ENCODE measurements at regions not wholly inside any gene's neighbourhood (a gene's known extent, or its start where the extent isn't known, plus 50 kb on each side); places are given as distances from the start of the nearest gene placed in this dataset.
A peak's percentile ranks its signal among the peaks of the same experiment; 100 is the strongest.

DNA sequence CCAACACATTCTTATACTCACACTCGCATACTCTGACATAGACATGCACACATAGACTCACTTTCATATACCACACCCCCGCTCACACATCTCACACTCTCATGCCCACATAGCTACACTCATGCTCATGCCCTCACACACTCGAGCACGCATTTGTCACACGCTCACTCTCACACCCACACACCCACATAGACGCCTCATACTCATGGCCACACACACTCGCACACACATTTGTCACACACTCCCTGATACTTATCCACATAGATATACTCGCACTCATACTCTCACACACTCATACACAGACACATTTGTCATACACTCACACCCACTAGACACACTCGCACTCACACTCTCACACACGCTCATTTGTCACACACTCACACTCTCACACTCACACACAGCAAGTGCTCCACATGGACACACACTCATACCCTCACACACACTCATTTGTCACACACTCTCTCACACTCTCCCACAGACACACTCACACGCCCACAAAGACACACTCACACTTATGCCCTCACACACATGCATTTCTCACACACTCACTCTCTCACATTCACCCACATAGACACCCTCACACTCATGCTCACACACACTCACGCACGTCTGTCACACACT lies 50.9 kb downstream of the TNP1 start:
- TF ChIP-seq POU2F2 (IDR thresholded peaks at IDR 0.05; ENCODE audit: low read depth, low read length), result no peak
- no peak for TF ChIP-seq POLR2AphosphoS5 (IDR thresholded peaks at IDR 0.05; ENCODE audit: low read depth, low read length)
- no peak for TF ChIP-seq SPI1 (IDR thresholded peaks at IDR 0.05; ENCODE audit: low read depth, low read length)
- TF ChIP-seq PAX5 (IDR thresholded peaks at IDR 0.05; ENCODE audit: insufficient read depth, low read length, severe bottlenecking), result no peak
- TF ChIP-seq TAF1 (IDR thresholded peaks at IDR 0.05; ENCODE audit: low read depth, low read length), result no peak
- TF ChIP-seq POLR2A (IDR thresholded peaks at IDR 0.05; ENCODE audit: low read depth, low read length), result no peak
- FAIRE-seq (peak; percentile 51), DNase-seq (ENCODE audit: insufficient read length, low spot score) (no peak)

GRCh38 chr2:216807857-216808272 lies 52.0 kb downstream of the TNP1 start:
- FAIRE-seq (no peak), DNase-seq (ENCODE audit: insufficient read length, low spot score) (no peak)
- no peak for TF ChIP-seq TAF1 (IDR thresholded peaks at IDR 0.05; ENCODE audit: low read depth, low read length)
- no peak for TF ChIP-seq POLR2AphosphoS5 (IDR thresholded peaks at IDR 0.05; ENCODE audit: low read depth, low read length)
- TF ChIP-seq PAX5 (IDR thresholded peaks at IDR 0.05; ENCODE audit: insufficient read depth, low read length, severe bottlenecking), result no peak
- TF ChIP-seq POU2F2 (IDR thresholded peaks at IDR 0.05; ENCODE audit: low read depth, low read length), result no peak
- no peak for TF ChIP-seq SPI1 (IDR thresholded peaks at IDR 0.05; ENCODE audit: low read depth, low read length)
- no peak for TF ChIP-seq POLR2A (IDR thresholded peaks at IDR 0.05; ENCODE audit: low read depth, low read length)

DNA sequence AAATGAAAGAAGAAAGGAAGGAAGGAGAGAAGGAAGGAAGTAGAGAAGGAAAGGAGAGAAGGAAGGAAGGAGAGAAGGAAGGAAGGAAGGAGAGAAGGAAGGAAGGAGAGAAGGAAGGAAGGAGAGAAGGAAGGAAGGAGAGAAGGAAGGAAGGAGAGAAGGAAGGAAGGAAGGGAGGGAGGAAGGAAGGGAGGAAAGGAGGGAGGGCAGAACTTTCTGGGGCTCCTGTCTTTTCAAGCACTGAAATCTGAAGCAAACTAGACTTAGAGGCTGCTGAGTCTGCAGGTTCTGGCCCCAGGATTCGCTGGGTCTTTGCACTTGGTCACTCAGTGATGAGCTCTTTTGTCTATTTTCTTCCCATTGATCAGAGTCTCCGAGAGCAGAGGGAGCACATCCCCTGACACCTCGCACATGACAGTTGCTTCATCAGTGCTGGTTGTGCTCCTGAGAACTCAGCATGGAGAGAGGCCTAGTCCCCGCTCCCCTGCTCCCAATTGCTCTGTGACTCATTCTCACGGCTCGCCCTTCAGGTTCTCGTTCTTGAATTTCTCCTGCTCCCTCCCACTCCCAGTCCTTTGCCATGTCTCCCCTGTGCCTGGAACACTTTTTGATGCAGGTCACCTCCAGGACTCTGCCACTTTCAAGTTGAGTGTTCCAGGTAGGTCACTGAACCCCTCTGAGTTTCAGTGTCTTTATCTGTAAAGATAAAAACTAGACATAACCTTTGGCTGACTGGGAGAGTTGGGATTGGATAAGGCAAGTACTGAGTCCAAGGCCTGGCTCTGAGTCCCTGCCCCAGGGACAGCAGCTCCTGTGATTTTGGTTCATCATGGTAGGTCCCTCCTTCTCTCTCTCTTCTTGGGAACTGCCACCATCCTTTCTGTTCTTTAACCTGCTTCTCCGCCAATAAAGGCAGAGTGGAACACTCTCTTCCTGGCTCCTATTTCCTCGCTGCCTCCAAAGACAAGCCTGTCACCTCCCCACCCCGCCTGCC lies 55.2 kb downstream of the TNP1 start:
- TF ChIP-seq POU2F2 (IDR thresholded peaks at IDR 0.05; ENCODE audit: low read depth, low read length) (no peak), POLR2A (IDR thresholded peaks at IDR 0.05; ENCODE audit: low read depth, low read length) (no peak), POLR2AphosphoS5 (IDR thresholded peaks at IDR 0.05; ENCODE audit: low read depth, low read length) (no peak), PAX5 (IDR thresholded peaks at IDR 0.05; ENCODE audit: insufficient read depth, low read length, severe bottlenecking) (no peak), TAF1 (IDR thresholded peaks at IDR 0.05; ENCODE audit: low read depth, low read length) (no peak), SPI1 (IDR thresholded peaks at IDR 0.05; ENCODE audit: low read depth, low read length) (no peak)
- FAIRE-seq, result no peak

GRCh38 chr2:216803791-216804190 lies 56.1 kb downstream of the TNP1 start:
- no peak for FAIRE-seq

More for the DNA sequence above, 55.2 kb downstream of the TNP1 start:
- no peak for DNase-seq (ENCODE audit: insufficient read length, low spot score)

GRCh38 chr2:216802516-216803215 lies 57.2 kb downstream of the TNP1 start:
- TF ChIP-seq POU2F2 (IDR thresholded peaks at IDR 0.05; ENCODE audit: low read depth, low read length), result no peak
- no peak for TF ChIP-seq POLR2AphosphoS5 (IDR thresholded peaks at IDR 0.05; ENCODE audit: low read depth, low read length)
- TF ChIP-seq PAX5 (IDR thresholded peaks at IDR 0.05; ENCODE audit: insufficient read depth, low read length, severe bottlenecking), result no peak
- TF ChIP-seq SPI1 (IDR thresholded peaks at IDR 0.05; ENCODE audit: low read depth, low read length), result no peak
- no peak for TF ChIP-seq POLR2A (IDR thresholded peaks at IDR 0.05; ENCODE audit: low read depth, low read length)
- TF ChIP-seq TAF1 (IDR thresholded peaks at IDR 0.05; ENCODE audit: low read depth, low read length), result no peak
- DNase-seq (ENCODE audit: insufficient read length, low spot score), result no peak
- FAIRE-seq, result no peak

More at GRCh38 chr2:216803791-216804190, 56.1 kb downstream of the TNP1 start:
- DNase-seq (ENCODE audit: insufficient read length, low spot score), result no peak
- TF ChIP-seq POLR2AphosphoS5 (IDR thresholded peaks at IDR 0.05; ENCODE audit: low read depth, low read length) (no peak), PAX5 (IDR thresholded peaks at IDR 0.05; ENCODE audit: insufficient read depth, low read length, severe bottlenecking) (no peak), SPI1 (IDR thresholded peaks at IDR 0.05; ENCODE audit: low read depth, low read length) (no peak), POU2F2 (IDR thresholded peaks at IDR 0.05; ENCODE audit: low read depth, low read length) (no peak), POLR2A (IDR thresholded peaks at IDR 0.05; ENCODE audit: low read depth, low read length) (no peak), TAF1 (IDR thresholded peaks at IDR 0.05; ENCODE audit: low read depth, low read length) (no peak)

GRCh38 chr2:216800836-216801235 lies 59.0 kb downstream of the TNP1 start:
- FAIRE-seq, result no peak
- DNase-seq (ENCODE audit: insufficient read length, low spot score), result no peak
- TF ChIP-seq POU2F2 (IDR thresholded peaks at IDR 0.05; ENCODE audit: low read depth, low read length), result no peak
- no peak for TF ChIP-seq POLR2AphosphoS5 (IDR thresholded peaks at IDR 0.05; ENCODE audit: low read depth, low read length)
- no peak for TF ChIP-seq TAF1 (IDR thresholded peaks at IDR 0.05; ENCODE audit: low read depth, low read length)
- no peak for TF ChIP-seq POLR2A (IDR thresholded peaks at IDR 0.05; ENCODE audit: low read depth, low read length)
- no peak for TF ChIP-seq PAX5 (IDR thresholded peaks at IDR 0.05; ENCODE audit: insufficient read depth, low read length, severe bottlenecking)
- TF ChIP-seq SPI1 (IDR thresholded peaks at IDR 0.05; ENCODE audit: low read depth, low read length), result no peak

GRCh38 chr2:216799873-216800431 lies 59.9 kb downstream of the TNP1 start:
- FAIRE-seq (no peak), DNase-seq (ENCODE audit: insufficient read length, low spot score) (no peak)
- TF ChIP-seq POLR2A (IDR thresholded peaks at IDR 0.05; ENCODE audit: low read depth, low read length) (no peak), SPI1 (IDR thresholded peaks at IDR 0.05; ENCODE audit: low read depth, low read length) (no peak), POLR2AphosphoS5 (IDR thresholded peaks at IDR 0.05; ENCODE audit: low read depth, low read length) (no peak), PAX5 (IDR thresholded peaks at IDR 0.05; ENCODE audit: insufficient read depth, low read length, severe bottlenecking) (no peak), TAF1 (IDR thresholded peaks at IDR 0.05; ENCODE audit: low read depth, low read length) (no peak), POU2F2 (IDR thresholded peaks at IDR 0.05; ENCODE audit: low read depth, low read length) (no peak)

DNA sequence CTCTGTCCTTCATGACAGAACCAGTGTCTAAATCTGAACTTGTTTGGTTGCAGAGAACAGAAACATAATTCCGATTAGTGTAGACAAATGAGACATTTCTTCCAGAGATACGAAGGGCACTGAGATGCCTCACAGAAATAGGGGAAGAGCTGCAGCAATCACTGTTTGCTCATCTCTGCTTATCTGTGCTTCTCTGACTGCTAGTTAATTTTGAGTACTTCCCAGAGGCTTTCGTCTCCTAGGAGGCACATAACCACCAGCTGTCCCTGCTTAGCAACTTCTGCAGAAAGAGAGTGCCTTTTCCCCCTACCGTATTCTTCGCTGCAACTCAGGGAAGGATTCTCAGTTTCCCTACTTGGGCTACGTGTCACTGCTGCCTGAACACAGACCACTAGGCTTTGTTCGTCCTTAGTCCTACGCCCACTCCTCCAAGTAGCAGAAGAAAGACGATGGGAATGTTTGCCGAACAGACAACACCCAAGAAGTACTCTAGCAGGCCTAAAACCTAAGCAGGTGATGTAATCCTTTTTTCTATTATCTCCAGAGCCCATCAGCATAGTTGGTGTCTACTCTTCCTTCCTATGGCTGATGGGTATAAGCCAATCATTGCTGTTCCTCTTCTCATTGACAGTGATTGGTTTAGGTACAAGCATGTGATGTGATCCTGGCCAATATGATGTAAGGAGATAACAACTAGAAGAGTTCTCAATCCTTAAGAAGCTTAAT lies 63.6 kb downstream of the TNP1 start:
- TF ChIP-seq SPI1 (IDR thresholded peaks at IDR 0.05; ENCODE audit: low read depth, low read length) (no peak), POLR2AphosphoS5 (IDR thresholded peaks at IDR 0.05; ENCODE audit: low read depth, low read length) (no peak), POU2F2 (IDR thresholded peaks at IDR 0.05; ENCODE audit: low read depth, low read length) (no peak), POLR2A (IDR thresholded peaks at IDR 0.05; ENCODE audit: low read depth, low read length) (no peak), PAX5 (IDR thresholded peaks at IDR 0.05; ENCODE audit: insufficient read depth, low read length, severe bottlenecking) (no peak), TAF1 (IDR thresholded peaks at IDR 0.05; ENCODE audit: low read depth, low read length) (no peak)

More for the DNA sequence above, 63.6 kb downstream of the TNP1 start:
- DNase-seq (ENCODE audit: insufficient read length, low spot score), result no peak
- no peak for FAIRE-seq

Data from GM12891 (cell line).